Activated T-cell treated with anti-CD3 and anti-CD28 coated beads for 48 hours (primary cell): ENCODE measurements at regions not wholly inside any gene's neighbourhood (a gene's known extent, or its start where the extent isn't known, plus 50 kb on each side); places are given as distances from the start of the nearest gene placed in this dataset.
"Not testable (repeated sequence)": the region's sequence is repeated elsewhere in the genome, so short reads cannot be mapped to it uniquely, and the experiment has no call there.

Experiments used
- DNase-seq: peaks from one replicate; pipeline ENCODE4 v3.0.0-alpha.2; 2020; ENCODE audit warnings: low read depth

GRCh38 chr3:125810010-125810409 lies 159.0 kb upstream of the ROPN1B start:
- peak; percentile 1 for DNase-seq

GRCh38 chr3:125822175-125822574 lies 146.8 kb upstream of the ROPN1B start:
- DNase-seq = peak; percentile 44

- not testable (repeated sequence) for DNase-seq
These were observed 137.8 kb upstream of the ROPN1B start for GRCh38 chr3:125831005-125831750.

- not testable (repeated sequence) for DNase-seq
These were observed 133.4 kb upstream of the ROPN1B start for GRCh38 chr3:125835562-125835961.

GRCh38 chr3:125836011-125836551 lies 132.9 kb upstream of the ROPN1B start:
- not testable (repeated sequence) for DNase-seq

- DNase-seq = not testable (repeated sequence)
These were observed 132.2 kb upstream of the ROPN1B start for GRCh38 chr3:125836786-125837185.

- not testable (repeated sequence) for DNase-seq
These were observed 130.1 kb upstream of the ROPN1B start for GRCh38 chr3:125838857-125839256.

GRCh38 chr3:125840465-125840864 lies 128.5 kb upstream of the ROPN1B start:
- not testable (repeated sequence) for DNase-seq

- DNase-seq = not testable (repeated sequence)
These were observed 121.0 kb upstream of the ROPN1B start for GRCh38 chr3:125847966-125848365.

GRCh38 chr3:125855006-125855405 lies 114.0 kb upstream of the ROPN1B start:
- not testable (repeated sequence) for DNase-seq

- DNase-seq = peak; percentile 10
These were observed 108.4 kb upstream of the ROPN1B start for GRCh38 chr3:125860547-125860946.

GRCh38 chr3:125862841-125863254 lies 106.1 kb upstream of the ROPN1B start:
- not testable (repeated sequence) for DNase-seq

GRCh38 chr3:125864532-125864931 lies 104.4 kb upstream of the ROPN1B start:
- not testable (repeated sequence) for DNase-seq

GRCh38 chr3:125886006-125886405 lies 83.0 kb upstream of the ROPN1B start:
- DNase-seq = not testable (repeated sequence)

- not testable (repeated sequence) for DNase-seq
These were observed 69.8 kb upstream of the ROPN1B start for GRCh38 chr3:125899181-125899580.

- DNase-seq = not testable (repeated sequence)
These were observed 67.5 kb upstream of the ROPN1B start for GRCh38 chr3:125901473-125901872.

- not testable (repeated sequence) for DNase-seq
These were observed 65.1 kb upstream of the ROPN1B start for GRCh38 chr3:125903780-125904455.

GRCh38 chr3:125907279-125907678 lies 61.7 kb upstream of the ROPN1B start:
- DNase-seq = not testable (repeated sequence)

- DNase-seq = not testable (repeated sequence)
These were observed 58.1 kb upstream of the ROPN1B start for GRCh38 chr3:125910851-125911250.

GRCh38 chr3:125914608-125915436 lies 54.2 kb upstream of the ROPN1B start:
- not testable (repeated sequence) for DNase-seq

GRCh38 chr3:125915437-125915787 lies 53.6 kb upstream of the ROPN1B start:
- not testable (repeated sequence) for DNase-seq

- peak; percentile 96 for DNase-seq
These were observed 53.1 kb upstream of the ROPN1B start for GRCh38 chr3:125915792-125916375.
